ENCODE measurements at regions not wholly inside any gene's neighbourhood (a gene's known extent, or its start where the extent isn't known, plus 50 kb on each side); places are given as distances from the start of the nearest gene placed in this dataset.
A peak's percentile ranks its signal among the peaks of the same experiment; 100 is the strongest.

DNA sequence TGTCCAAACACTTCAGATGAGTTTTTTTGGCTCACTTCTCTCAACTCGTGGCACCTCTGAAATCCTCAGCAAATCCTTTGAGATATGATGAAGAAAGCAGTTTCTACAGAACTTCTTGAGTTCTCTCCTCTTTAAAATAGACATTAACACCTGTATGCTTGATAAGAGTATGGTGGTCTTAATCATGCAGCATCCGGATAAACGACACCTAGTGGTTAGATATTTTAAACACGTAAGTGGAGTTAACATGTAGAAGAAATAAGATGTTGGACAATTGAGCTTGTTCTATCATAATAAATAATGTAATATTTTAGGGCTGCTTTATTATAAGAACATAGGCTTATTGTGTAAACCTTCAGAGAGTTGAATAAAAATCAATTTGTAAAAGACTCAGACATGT, 324.8 kb downstream of the CYLC2 start (continued):
- TF ChIP-seq, protein P1, sequence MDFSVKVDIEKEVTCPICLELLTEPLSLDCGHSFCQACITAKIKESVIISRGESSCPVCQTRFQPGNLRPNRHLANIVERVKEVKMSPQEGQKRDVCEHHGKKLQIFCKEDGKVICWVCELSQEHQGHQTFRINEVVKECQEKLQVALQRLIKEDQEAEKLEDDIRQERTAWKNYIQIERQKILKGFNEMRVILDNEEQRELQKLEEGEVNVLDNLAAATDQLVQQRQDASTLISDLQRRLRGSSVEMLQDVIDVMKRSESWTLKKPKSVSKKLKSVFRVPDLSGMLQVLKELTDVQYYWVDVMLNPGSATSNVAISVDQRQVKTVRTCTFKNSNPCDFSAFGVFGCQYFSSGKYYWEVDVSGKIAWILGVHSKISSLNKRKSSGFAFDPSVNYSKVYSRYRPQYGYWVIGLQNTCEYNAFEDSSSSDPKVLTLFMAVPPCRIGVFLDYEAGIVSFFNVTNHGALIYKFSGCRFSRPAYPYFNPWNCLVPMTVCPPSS (IDR thresholded peaks at IDR 0.05) = no peak
- no peak for TF ChIP-seq CENPX (CRISPR knock-in tag; IDR thresholded peaks at IDR 0.05)

DNA sequence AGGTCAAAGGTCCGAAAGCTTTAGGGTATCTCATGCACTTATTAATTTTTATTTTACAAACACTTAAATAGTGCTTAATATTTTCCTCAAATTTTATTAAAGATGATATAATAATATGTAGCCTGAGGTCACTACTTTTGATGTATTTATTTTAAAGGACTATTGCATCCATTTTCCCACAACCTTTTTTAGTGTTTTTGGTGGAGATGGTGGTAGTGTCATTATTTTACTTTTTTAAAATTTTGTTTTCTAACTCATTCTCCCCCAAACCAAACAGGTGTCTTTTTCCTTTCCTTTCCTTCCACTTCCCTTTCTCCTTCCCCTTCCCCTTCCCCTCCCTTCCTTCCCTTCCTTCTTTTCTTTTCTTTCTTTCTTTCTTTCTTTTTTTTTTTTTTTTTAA, 328.6 kb downstream of the CYLC2 start:
- ATAC-seq = no peak
- Histone ChIP-seq H3K4me2 (ENCODE audit: low read depth, low read length) (no peak overlapping the region), H3K9ac (ENCODE audit: insufficient read depth, low read depth, low read length) (no peak overlapping the region), H3K27ac (ENCODE audit: extremely low read length, insufficient read depth, low read length) (no peak overlapping the region), H3K36me3 (replicated peaks in 1 of 2; ENCODE audit: control insufficient read depth in 1 of 2, insufficient read depth in 2 of 2, low read length in 2 of 2) (no peaks in the 10 kb centered on the region), H3K9me3 (ENCODE audit: low read length) (no peaks in the 10 kb centered on the region), H3K27me3 (ENCODE audit: control insufficient read depth in 1 of 2, insufficient read depth in 2 of 2, low read length in 2 of 2) (no peaks in the 10 kb centered on the region), H4K20me1 (ENCODE audit: insufficient read depth, low read length) (no peaks in the 10 kb centered on the region), H2AFZ (ENCODE audit: low read length) (no peak overlapping the region), H3K79me2 (ENCODE audit: insufficient read depth, low read length) (no peaks in the 10 kb centered on the region), H3K4me1 (ENCODE audit: insufficient read depth, low read length) (no peaks in the 10 kb centered on the region), H3K4me3 (replicated peaks in 1 of 3; ENCODE audit: insufficient read depth in 1 of 3, low read depth in 2 of 3, low read length in 3 of 3) (no peak overlapping the region)
- CTCF ChIA-PET (ENCODE audit: low intra/inter-chr PET ratio, low total read pairs) = no interaction called here
- FAIRE-seq = no peak
- TF ChIP-seq HNRNPK (IDR thresholded peaks at IDR 0.05; ENCODE audit: low read depth, low read length, poor library complexity, severe bottlenecking) (peak; percentile 62), PHF20 (CRISPR knock-in tag; IDR thresholded peaks at IDR 0.05) (no peak)
- DNase-seq (ENCODE audit: low spot score) = no peak
- BruUV-seq (replicated peaks) = no TSS peak
- in situ Hi-C loops (cut with HindIII; ENCODE audit: extremely low pct_ligation_motif_present, low pct_unique_long_range_greater_than_20kb) = no loop called here
- 56% methylated on average over 1 of the region's 1 CpG for WGBS (ENCODE audit: low lambda C conversion rate)
- intact Hi-C loops (cut with micrococcal nuclease; ENCODE audit: unreplicated experiment) = no loop called here
- POLR2A ChIA-PET = no interaction called here

DNA sequence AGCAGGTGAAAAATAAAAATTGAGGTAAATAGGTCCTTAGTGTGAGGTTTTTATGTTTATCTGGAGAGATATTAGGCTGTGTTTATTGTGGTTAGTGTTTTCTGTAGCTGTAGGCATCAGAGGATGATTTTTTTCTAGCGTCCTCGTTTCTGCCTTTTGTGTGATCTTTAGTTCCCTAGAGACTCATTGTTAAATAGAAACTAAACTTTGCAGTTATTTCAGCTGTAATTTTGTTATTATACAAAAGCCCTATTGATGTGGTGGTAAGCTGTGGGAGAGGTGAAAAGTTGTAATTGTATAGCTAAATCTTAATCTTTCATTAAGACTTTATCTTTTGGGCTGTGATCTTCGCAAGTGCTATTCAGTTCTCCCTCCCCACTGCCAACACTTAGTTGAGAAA, 340.3 kb downstream of the CYLC2 start:
- FAIRE-seq = no peak
- no peak for DNase-seq (ENCODE audit: low spot score)
- TF ChIP-seq ZKSCAN8 (CRISPR knock-in tag; IDR thresholded peaks at IDR 0.05; ENCODE audit: borderline replicate concordance) (no peak), PAF1 (CRISPR knock-in tag; IDR thresholded peaks at IDR 0.05) (no peak), ZNF205 (CRISPR knock-in tag; IDR thresholded peaks at IDR 0.05) (no peak), CBX2 (IDR thresholded peaks at IDR 0.05; ENCODE audit: low read depth, low read length) (no peak), CBX2 (CRISPR knock-in tag; IDR thresholded peaks at IDR 0.05; ENCODE audit: low read depth) (no peak), STAT5B (CRISPR knock-in tag; IDR thresholded peaks at IDR 0.05) (no peak)
- TF ChIP-seq, protein P2, sequence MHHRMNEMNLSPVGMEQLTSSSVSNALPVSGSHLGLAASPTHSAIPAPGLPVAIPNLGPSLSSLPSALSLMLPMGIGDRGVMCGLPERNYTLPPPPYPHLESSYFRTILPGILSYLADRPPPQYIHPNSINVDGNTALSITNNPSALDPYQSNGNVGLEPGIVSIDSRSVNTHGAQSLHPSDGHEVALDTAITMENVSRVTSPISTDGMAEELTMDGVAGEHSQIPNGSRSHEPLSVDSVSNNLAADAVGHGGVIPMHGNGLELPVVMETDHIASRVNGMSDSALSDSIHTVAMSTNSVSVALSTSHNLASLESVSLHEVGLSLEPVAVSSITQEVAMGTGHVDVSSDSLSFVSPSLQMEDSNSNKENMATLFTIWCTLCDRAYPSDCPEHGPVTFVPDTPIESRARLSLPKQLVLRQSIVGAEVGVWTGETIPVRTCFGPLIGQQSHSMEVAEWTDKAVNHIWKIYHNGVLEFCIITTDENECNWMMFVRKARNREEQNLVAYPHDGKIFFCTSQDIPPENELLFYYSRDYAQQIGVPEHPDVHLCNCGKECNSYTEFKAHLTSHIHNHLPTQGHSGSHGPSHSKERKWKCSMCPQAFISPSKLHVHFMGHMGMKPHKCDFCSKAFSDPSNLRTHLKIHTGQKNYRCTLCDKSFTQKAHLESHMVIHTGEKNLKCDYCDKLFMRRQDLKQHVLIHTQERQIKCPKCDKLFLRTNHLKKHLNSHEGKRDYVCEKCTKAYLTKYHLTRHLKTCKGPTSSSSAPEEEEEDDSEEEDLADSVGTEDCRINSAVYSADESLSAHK (CRISPR knock-in tag; IDR thresholded peaks at IDR 0.05; ENCODE audit: borderline replicate concordance) = no peak
- Histone ChIP-seq H4K20me1 (ENCODE audit: insufficient read depth, low read length) (no peaks in the 10 kb centered on the region), H3K4me2 (ENCODE audit: low read depth, low read length) (no peak overlapping the region), H3K4me3 (replicated peaks in 1 of 3; ENCODE audit: insufficient read depth in 1 of 3, low read depth in 2 of 3, low read length in 3 of 3) (no peak overlapping the region), H3K27ac (ENCODE audit: extremely low read length, insufficient read depth, low read length) (no peak overlapping the region), H3K79me2 (ENCODE audit: insufficient read depth, low read length) (no peaks in the 10 kb centered on the region), H3K4me1 (ENCODE audit: insufficient read depth, low read length) (no peaks in the 10 kb centered on the region), H3K9ac (ENCODE audit: insufficient read depth, low read depth, low read length) (no peak overlapping the region), H3K36me3 (replicated peaks in 1 of 2; ENCODE audit: control insufficient read depth in 1 of 2, insufficient read depth in 2 of 2, low read length in 2 of 2) (no peaks in the 10 kb centered on the region), H2AFZ (ENCODE audit: low read length) (no peak overlapping the region), H3K9me3 (ENCODE audit: low read length) (no peaks in the 10 kb centered on the region), H3K27me3 (ENCODE audit: control insufficient read depth in 1 of 2, insufficient read depth in 2 of 2, low read length in 2 of 2) (no peaks in the 10 kb centered on the region; a peak in 1 of 5 replicates)
- in situ Hi-C loops (cut with HindIII; ENCODE audit: extremely low pct_ligation_motif_present, low pct_unique_long_range_greater_than_20kb) = no loop called here
- no peak for ATAC-seq
- intact Hi-C loops (cut with micrococcal nuclease; ENCODE audit: unreplicated experiment) = no loop called here
- CTCF ChIA-PET (ENCODE audit: low intra/inter-chr PET ratio, low total read pairs) = no interaction called here
- no TSS peak for BruUV-seq (replicated peaks)
- 0% methylated on average over 3 of the region's 3 CpGs for WGBS (ENCODE audit: low lambda C conversion rate)
- POLR2A ChIA-PET = no interaction called here
